ENCODE measurements at regions not wholly inside any gene's neighbourhood (a gene's known extent, or its start where the extent isn't known, plus 50 kb on each side); places are given as distances from the start of the nearest gene placed in this dataset.
A peak's percentile ranks its signal among the peaks of the same experiment; 100 is the strongest.

DNA sequence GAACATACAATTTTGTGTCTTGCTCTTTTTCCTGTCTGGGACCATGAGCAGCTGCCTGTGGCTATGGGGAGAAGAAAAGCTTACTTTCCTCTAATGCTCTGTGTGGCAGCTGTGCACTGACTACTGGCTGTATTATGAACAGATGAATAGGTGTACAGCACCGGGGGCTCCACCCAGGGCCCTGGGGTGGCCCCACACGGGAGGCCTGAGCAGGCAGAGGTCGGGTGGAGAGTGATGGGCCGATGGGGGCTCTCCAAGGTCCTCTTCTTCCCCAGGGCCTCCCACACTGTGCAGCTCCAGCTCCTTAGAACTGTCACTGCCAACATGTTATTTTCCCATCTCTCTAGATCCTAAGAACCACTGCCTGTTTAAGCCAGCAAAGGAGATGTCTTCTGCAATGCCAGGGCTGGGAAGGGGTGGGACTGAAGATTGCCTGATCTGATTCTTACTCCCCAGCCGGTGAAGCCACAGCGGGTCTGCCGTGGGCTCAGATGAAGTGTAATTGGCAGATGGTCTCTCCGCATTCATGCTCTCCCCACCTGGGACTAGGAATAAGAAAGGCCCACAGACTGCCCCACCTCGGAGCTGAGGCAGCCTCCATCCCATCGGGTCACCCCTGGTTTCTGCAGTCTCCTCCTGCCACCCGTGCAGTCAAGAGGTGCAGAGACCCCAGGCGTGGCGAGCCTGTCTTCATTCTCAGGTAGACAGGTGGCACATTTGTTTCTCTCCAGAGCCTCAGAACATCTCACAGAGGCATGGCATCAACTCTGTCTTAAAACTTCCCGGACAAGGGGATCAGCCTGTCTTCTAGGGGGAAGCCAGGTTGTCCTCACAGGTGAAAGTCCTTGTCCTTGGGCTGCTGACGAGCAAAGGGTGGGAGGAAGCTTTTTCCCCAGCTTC lies 186.5 kb upstream of the GALNT2 start:
- ChIA-PET CTCF (ENCODE audit: partially characterized antibody) (interaction anchor here (0.8 to 2.4 kb wide), 5 partner anchors 14 to 363 kb away, joined by 3 to 7 read pairs (median 4); no protein-coding TSS in a partner anchor), POLR2A (ENCODE audit: partially characterized antibody) (no interaction called here)
- Histone ChIP-seq H2AK5ac (ENCODE audit: low read depth, low read length) (no peak overlapping the region), H3K27me3 (replicated peaks in 1 of 4; ENCODE audit: control insufficient read depth in 3 of 4, extremely low read depth in 1 of 4, insufficient read depth in 3 of 4, low read length in 3 of 4) (no peaks in the 10 kb centered on the region), H2BK120ac (replicated peaks; ENCODE audit: low read depth, low read length) (no peak overlapping the region), H4K8ac (ENCODE audit: extremely low read depth, insufficient read depth, low read length) (no peak overlapping the region), H3K56ac (replicated peaks; ENCODE audit: insufficient read length, low read depth, low read length) (no peak overlapping the region), H2BK5ac (ENCODE audit: low read depth, low read length) (no peak overlapping the region), H4K20me1 (replicated peaks in 1 of 2; ENCODE audit: control insufficient read depth in 1 of 2, insufficient read depth in 2 of 2, low read length in 2 of 2) (no peaks in the 10 kb centered on the region), H3K18ac (ENCODE audit: extremely low read depth, low read length) (no peak overlapping the region), H3K36me3 (ENCODE audit: control insufficient read depth in 2 of 4, insufficient read depth in 4 of 4, low read length in 3 of 4) (no peaks in the 10 kb centered on the region), H3K23me2 (ENCODE audit: low read depth, low read length) (no peaks in the 10 kb centered on the region), H4K91ac (replicated peaks; ENCODE audit: insufficient read length, low read length) (no peak overlapping the region), H3K4ac (replicated peaks; ENCODE audit: insufficient read length, low read depth, low read length) (no peak overlapping the region), H3K9me3 (ENCODE audit: insufficient read depth in 2 of 2, low read depth in 1 of 2, low read length in 1 of 2) (no peaks in the 10 kb centered on the region), H2BK15ac (ENCODE audit: low read length) (no peak overlapping the region), H3K27ac (ENCODE audit: low read depth, low read length) (no peak overlapping the region), H3K4me2 (ENCODE audit: insufficient read depth in 1 of 2, low read depth in 2 of 2, low read length in 2 of 2) (no peak overlapping the region), H3K79me2 (ENCODE audit: control insufficient read depth in 1 of 2, insufficient read depth in 2 of 2, low read length in 2 of 2) (no peaks in the 10 kb centered on the region), H3K23ac (ENCODE audit: insufficient read length) (no peak overlapping the region), H2BK20ac (ENCODE audit: low read length) (no peak overlapping the region), H3K4me3 (ENCODE audit: extremely low read depth in 1 of 4, insufficient read depth in 2 of 4, low read depth in 3 of 4, low read length in 4 of 4) (no peak overlapping the region), H4K5ac (ENCODE audit: insufficient read length, low read depth, low read length) (no peak overlapping the region), H3K14ac (ENCODE audit: insufficient read length) (no peak overlapping the region), H3K4me1 (replicated peaks in 1 of 4; ENCODE audit: control insufficient read depth in 3 of 4, insufficient read depth in 4 of 4, low read length in 3 of 4) (no peaks in the 10 kb centered on the region), H2BK12ac (ENCODE audit: low read depth, low read length) (no peak overlapping the region), H3K9ac (replicated peaks in 1 of 4; ENCODE audit: extremely low read depth in 1 of 4, low read depth in 3 of 4, low read length in 3 of 4) (no peak overlapping the region), H3K79me1 (ENCODE audit: low read depth, low read length) (no peaks in the 10 kb centered on the region), H2AFZ (ENCODE audit: low read length) (no peak overlapping the region)
- DNase-seq (ENCODE audit: low read depth in 1 of 2, low spot score in 2 of 2) (peak in 1 of 2 experiments; percentile 20), FAIRE-seq (no peak)
- 93% methylated on average over 14 of the region's 15 CpGs; no CpG with 5 or more reads in 1 of the 2 experiments for WGBS, 2 experiments (ENCODE audit: extremely low coverage in 1 of 2, insufficient coverage in 1 of 2, insufficient read length in 1 of 2, insufficient replicate concordance in 2 of 2, low coverage in 1 of 2, low lambda C conversion rate in 2 of 2, missing lambda C conversion rate in 1 of 2)
- TF ChIP-seq JUN (IDR thresholded peaks at IDR 0.05; ENCODE audit: low read depth, low read length) (no peak), HDAC6 (IDR thresholded peaks at IDR 0.05; ENCODE audit: low read depth, low read length) (no peak), POLR2AphosphoS5 (IDR thresholded peaks at IDR 0.05; ENCODE audit: low read depth, low read length) (no peak), EGR1 (IDR thresholded peaks at IDR 0.05; ENCODE audit: borderline replicate concordance, low read depth, low read length) (no peak), CBX5 (IDR thresholded peaks at IDR 0.05; ENCODE audit: low read depth, low read length) (no peak), SP4 (IDR thresholded peaks at IDR 0.05; ENCODE audit: low read length) (no peak), TEAD4 (IDR thresholded peaks at IDR 0.05; ENCODE audit: low read depth, low read length) (no peak)
